ENCODE measurements at regions not wholly inside any gene's neighbourhood (a gene's known extent, or its start where the extent isn't known, plus 50 kb on each side); places are given as distances from the start of the nearest gene placed in this dataset.
"Not testable (repeated sequence)": the region's sequence is repeated elsewhere in the genome, so short reads cannot be mapped to it uniquely, and the experiment has no call there.

GRCh38 chr2:118421648-118422047, 333.4 kb downstream of the INSIG2 start:
- H3K36me3 ChIP-seq (ENCODE audit: control insufficient read depth in 1 of 2, insufficient read depth in 2 of 2, low read length in 2 of 2) = no peaks in the 10 kb centered on the region
- H3K4me1 ChIP-seq (ENCODE audit: control insufficient read depth in 1 of 2, insufficient read depth in 2 of 2, low read length in 2 of 2) = no peaks in the 10 kb centered on the region
- H3K9me3 ChIP-seq (ENCODE audit: control insufficient read depth in 1 of 2, low read length in 2 of 2) = no peaks in the 10 kb centered on the region
- no peak overlapping the region for H3K9ac ChIP-seq (ENCODE audit: low read depth in 1 of 2, low read length in 2 of 2)
- H3K4me3 ChIP-seq (ENCODE audit: low read depth in 1 of 2, low read length in 2 of 2) = no peak overlapping the region
- no peaks in the 10 kb centered on the region for H3K27me3 ChIP-seq (ENCODE audit: control insufficient read depth in 1 of 2, insufficient read depth in 2 of 2, low read length in 2 of 2)
- no peak overlapping the region for H3K27ac ChIP-seq (ENCODE audit: low read depth, low read length)

DNA sequence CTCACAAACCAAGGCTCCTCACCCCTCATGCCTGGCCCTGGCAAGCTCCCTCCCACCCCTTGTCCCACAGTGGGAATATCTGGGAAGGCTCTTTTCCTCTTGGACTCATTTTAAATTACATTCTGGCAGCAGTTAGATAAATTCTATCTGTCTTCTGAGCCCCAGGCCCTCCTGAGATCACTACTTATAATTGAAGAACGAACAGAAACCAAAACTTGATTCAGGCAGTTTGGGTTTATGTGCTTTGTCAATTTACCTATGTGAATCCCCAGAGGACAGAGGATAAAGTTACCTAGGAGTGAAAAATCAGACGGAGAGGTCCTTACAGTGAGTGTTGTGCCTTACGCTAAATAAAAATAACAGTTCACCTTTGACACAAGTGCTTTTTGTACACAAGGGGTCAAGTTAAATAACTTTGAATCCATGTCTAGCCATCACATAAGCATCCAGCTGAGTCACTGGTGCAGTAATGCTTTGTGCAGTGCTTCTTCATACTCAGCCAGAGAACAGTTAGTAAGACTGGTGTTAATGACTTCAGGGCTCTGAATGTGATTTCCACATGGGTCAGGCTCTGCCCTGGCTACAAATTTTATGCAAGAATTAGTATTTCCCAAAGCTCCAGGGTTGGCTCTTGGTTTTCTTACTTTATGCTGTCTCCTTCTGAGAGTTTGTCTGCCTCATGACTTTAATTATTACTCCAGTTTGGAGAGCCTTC, 329.3 kb downstream of the INSIG2 start:
- no peak overlapping the region for H3K27ac ChIP-seq (ENCODE audit: low read depth, low read length)

GRCh38 chr2:118415186-118415585, 326.9 kb downstream of the INSIG2 start:
- not testable (repeated sequence) for H3K36me3 ChIP-seq (ENCODE audit: control insufficient read depth in 1 of 2, insufficient read depth in 2 of 2, low read length in 2 of 2); H3K27ac ChIP-seq (ENCODE audit: low read depth, low read length); H3K27me3 ChIP-seq (ENCODE audit: control insufficient read depth in 1 of 2, insufficient read depth in 2 of 2, low read length in 2 of 2); H3K9ac ChIP-seq (ENCODE audit: low read depth in 1 of 2, low read length in 2 of 2); H3K4me1 ChIP-seq (ENCODE audit: control insufficient read depth in 1 of 2, insufficient read depth in 2 of 2, low read length in 2 of 2); H3K4me3 ChIP-seq (ENCODE audit: low read depth in 1 of 2, low read length in 2 of 2); H3K9me3 ChIP-seq (ENCODE audit: control insufficient read depth in 1 of 2, low read length in 2 of 2)

More for the DNA sequence above, 329.3 kb downstream of the INSIG2 start:
- Histone ChIP-seq H3K4me1 (ENCODE audit: control insufficient read depth in 1 of 2, insufficient read depth in 2 of 2, low read length in 2 of 2) (no peaks in the 10 kb centered on the region), H3K27me3 (ENCODE audit: control insufficient read depth in 1 of 2, insufficient read depth in 2 of 2, low read length in 2 of 2) (no peaks in the 10 kb centered on the region), H3K9ac (ENCODE audit: low read depth in 1 of 2, low read length in 2 of 2) (no peak overlapping the region), H3K36me3 (ENCODE audit: control insufficient read depth in 1 of 2, insufficient read depth in 2 of 2, low read length in 2 of 2) (no peaks in the 10 kb centered on the region), H3K4me3 (ENCODE audit: low read depth in 1 of 2, low read length in 2 of 2) (no peak overlapping the region), H3K9me3 (ENCODE audit: control insufficient read depth in 1 of 2, low read length in 2 of 2) (no peaks in the 10 kb centered on the region)

GRCh38 chr2:118403658-118404451, 315.6 kb downstream of the INSIG2 start:
- H3K4me3 ChIP-seq (ENCODE audit: low read depth in 1 of 2, low read length in 2 of 2) = no peak overlapping the region

GRCh38 chr2:118388771-118389170, 300.5 kb downstream of the INSIG2 start:
- Histone ChIP-seq H3K9ac (ENCODE audit: low read depth in 1 of 2, low read length in 2 of 2) (no peak overlapping the region), H3K4me1 (ENCODE audit: control insufficient read depth in 1 of 2, insufficient read depth in 2 of 2, low read length in 2 of 2) (no peaks in the 10 kb centered on the region), H3K27ac (ENCODE audit: low read depth, low read length) (no peak overlapping the region), H3K27me3 (ENCODE audit: control insufficient read depth in 1 of 2, insufficient read depth in 2 of 2, low read length in 2 of 2) (no peaks in the 10 kb centered on the region), H3K36me3 (ENCODE audit: control insufficient read depth in 1 of 2, insufficient read depth in 2 of 2, low read length in 2 of 2) (no peaks in the 10 kb centered on the region), H3K4me3 (ENCODE audit: low read depth in 1 of 2, low read length in 2 of 2) (no peak overlapping the region), H3K9me3 (ENCODE audit: control insufficient read depth in 1 of 2, low read length in 2 of 2) (no peaks in the 10 kb centered on the region)

More at GRCh38 chr2:118403658-118404451, 315.6 kb downstream of the INSIG2 start:
- Histone ChIP-seq H3K36me3 (ENCODE audit: control insufficient read depth in 1 of 2, insufficient read depth in 2 of 2, low read length in 2 of 2) (no peaks in the 10 kb centered on the region), H3K9me3 (ENCODE audit: control insufficient read depth in 1 of 2, low read length in 2 of 2) (no peaks in the 10 kb centered on the region), H3K27ac (ENCODE audit: low read depth, low read length) (no peak overlapping the region), H3K9ac (ENCODE audit: low read depth in 1 of 2, low read length in 2 of 2) (no peak overlapping the region), H3K27me3 (ENCODE audit: control insufficient read depth in 1 of 2, insufficient read depth in 2 of 2, low read length in 2 of 2) (peaks cover 0 to 2% of the 10 kb centered on the region in 2 donors), H3K4me1 (ENCODE audit: control insufficient read depth in 1 of 2, insufficient read depth in 2 of 2, low read length in 2 of 2) (no peaks in the 10 kb centered on the region)

- H3K27ac ChIP-seq (ENCODE audit: low read depth, low read length) = no peak overlapping the region
- H3K9me3 ChIP-seq (ENCODE audit: control insufficient read depth in 1 of 2, low read length in 2 of 2) = no peaks in the 10 kb centered on the region
- H3K9ac ChIP-seq (ENCODE audit: low read depth in 1 of 2, low read length in 2 of 2) = no peak overlapping the region
- H3K4me3 ChIP-seq (ENCODE audit: low read depth in 1 of 2, low read length in 2 of 2) = no peak overlapping the region
- no peaks in the 10 kb centered on the region for H3K4me1 ChIP-seq (ENCODE audit: control insufficient read depth in 1 of 2, insufficient read depth in 2 of 2, low read length in 2 of 2)
- no peaks in the 10 kb centered on the region for H3K27me3 ChIP-seq (ENCODE audit: control insufficient read depth in 1 of 2, insufficient read depth in 2 of 2, low read length in 2 of 2)
- H3K36me3 ChIP-seq (ENCODE audit: control insufficient read depth in 1 of 2, insufficient read depth in 2 of 2, low read length in 2 of 2) = no peaks in the 10 kb centered on the region
These were observed 299.2 kb downstream of the INSIG2 start for GRCh38 chr2:118387509-118387908.

- no peaks in the 10 kb centered on the region for H3K9me3 ChIP-seq (ENCODE audit: control insufficient read depth in 1 of 2, low read length in 2 of 2)
- H3K4me3 ChIP-seq (ENCODE audit: low read depth in 1 of 2, low read length in 2 of 2) = no peak overlapping the region
- H3K4me1 ChIP-seq (ENCODE audit: control insufficient read depth in 1 of 2, insufficient read depth in 2 of 2, low read length in 2 of 2) = no peaks in the 10 kb centered on the region
- no peak overlapping the region for H3K27ac ChIP-seq (ENCODE audit: low read depth, low read length)
- H3K27me3 ChIP-seq (ENCODE audit: control insufficient read depth in 1 of 2, insufficient read depth in 2 of 2, low read length in 2 of 2) = no peaks in the 10 kb centered on the region
- H3K36me3 ChIP-seq (ENCODE audit: control insufficient read depth in 1 of 2, insufficient read depth in 2 of 2, low read length in 2 of 2) = no peaks in the 10 kb centered on the region
- no peak overlapping the region for H3K9ac ChIP-seq (ENCODE audit: low read depth in 1 of 2, low read length in 2 of 2)
These were observed 298.5 kb downstream of the INSIG2 start for GRCh38 chr2:118386641-118387302.

DNA sequence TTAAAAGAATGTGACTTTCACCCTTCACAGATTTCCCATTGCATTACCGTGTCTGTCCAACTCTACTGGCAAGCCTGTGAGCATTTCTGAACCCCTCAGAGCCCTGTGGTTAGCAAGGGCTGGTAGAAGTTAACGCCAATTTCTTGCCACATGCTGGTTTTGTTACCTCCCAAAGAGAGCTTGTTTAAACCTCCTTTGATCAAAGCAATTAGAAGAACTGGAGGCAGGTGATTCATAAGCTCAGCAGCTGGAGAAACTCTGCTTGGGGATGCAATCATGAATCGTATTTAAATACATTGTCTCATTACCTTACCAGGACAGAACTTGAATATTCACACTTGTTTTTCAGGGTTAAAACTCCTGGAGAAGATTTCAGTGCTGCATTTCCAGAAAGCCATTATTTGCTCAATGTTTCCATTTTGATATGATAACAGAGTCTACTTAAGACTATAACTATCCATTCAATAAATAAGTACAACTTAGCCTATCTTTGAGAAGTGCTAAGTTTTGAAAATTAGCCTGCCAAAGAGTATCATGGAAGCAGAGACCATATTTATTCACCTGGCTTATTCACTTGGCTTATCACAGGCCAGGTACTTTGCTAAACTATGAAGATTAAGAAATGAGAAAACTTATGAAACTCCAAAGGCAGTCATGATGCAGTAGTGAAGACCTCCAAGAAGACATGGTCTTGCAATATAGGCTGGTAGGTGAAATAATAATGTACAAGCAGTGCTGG, 292.8 kb downstream of the INSIG2 start:
- Histone ChIP-seq H3K4me1 (ENCODE audit: control insufficient read depth in 1 of 2, insufficient read depth in 2 of 2, low read length in 2 of 2) (no peaks in the 10 kb centered on the region), H3K4me3 (ENCODE audit: low read depth in 1 of 2, low read length in 2 of 2) (no peak overlapping the region), H3K27me3 (ENCODE audit: control insufficient read depth in 1 of 2, insufficient read depth in 2 of 2, low read length in 2 of 2) (no peaks in the 10 kb centered on the region), H3K27ac (ENCODE audit: low read depth, low read length) (no peak overlapping the region), H3K9ac (ENCODE audit: low read depth in 1 of 2, low read length in 2 of 2) (no peak overlapping the region), H3K36me3 (ENCODE audit: control insufficient read depth in 1 of 2, insufficient read depth in 2 of 2, low read length in 2 of 2) (no peaks in the 10 kb centered on the region), H3K9me3 (ENCODE audit: control insufficient read depth in 1 of 2, low read length in 2 of 2) (no peaks in the 10 kb centered on the region)

DNA sequence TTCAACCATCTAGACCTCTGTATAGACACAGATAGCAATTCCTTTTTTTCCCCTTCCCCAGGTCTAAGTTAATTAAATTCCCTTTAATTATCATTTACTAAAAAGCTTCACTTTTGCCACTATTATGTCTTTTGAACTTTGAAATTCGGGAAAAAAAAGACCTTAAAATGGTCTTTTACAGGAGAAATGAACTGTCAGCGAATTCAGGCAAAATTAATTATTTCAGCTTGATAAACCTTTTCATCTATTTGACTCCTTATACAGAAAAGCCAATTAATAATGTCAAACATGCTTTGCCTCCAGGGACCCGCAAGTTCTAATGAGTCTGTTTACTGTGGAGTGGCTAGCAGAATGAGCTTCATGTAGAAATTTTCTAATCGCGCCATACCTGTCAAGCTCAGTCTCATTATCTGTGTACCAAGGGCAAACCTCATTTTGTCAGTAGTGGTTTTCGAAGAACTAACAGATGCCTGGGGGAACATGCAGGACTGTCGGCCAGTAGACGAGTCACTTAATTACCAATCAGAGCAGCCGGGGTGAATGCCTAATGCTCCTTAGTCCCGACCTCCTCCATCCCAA, 287.7 kb downstream of the INSIG2 start:
- Histone ChIP-seq H3K4me1 (ENCODE audit: control insufficient read depth in 1 of 2, insufficient read depth in 2 of 2, low read length in 2 of 2) (no peaks in the 10 kb centered on the region), H3K36me3 (ENCODE audit: control insufficient read depth in 1 of 2, insufficient read depth in 2 of 2, low read length in 2 of 2) (no peaks in the 10 kb centered on the region), H3K9ac (ENCODE audit: low read depth in 1 of 2, low read length in 2 of 2) (no peak overlapping the region), H3K9me3 (ENCODE audit: control insufficient read depth in 1 of 2, low read length in 2 of 2) (no peaks in the 10 kb centered on the region), H3K27me3 (ENCODE audit: control insufficient read depth in 1 of 2, insufficient read depth in 2 of 2, low read length in 2 of 2) (peaks cover 0 to 3% of the 10 kb centered on the region in 2 donors), H3K27ac (ENCODE audit: low read depth, low read length) (no peak overlapping the region), H3K4me3 (ENCODE audit: low read depth in 1 of 2, low read length in 2 of 2) (no peak overlapping the region)
